RPMI7951 (cell line): ENCODE measurements at regions not wholly inside any gene's neighbourhood (a gene's known extent, or its start where the extent isn't known, plus 50 kb on each side); places are given as distances from the start of the nearest gene placed in this dataset.

Experiments used
- DNase-seq: peaks from one replicate; pipeline ENCODE4 v3.0.0-alpha.2; 2012; ENCODE audit warnings: low read depth

GRCh38 chr2:67516899-67517530 is 119.9 kb downstream of the ETAA1 start:
- no peak for DNase-seq

DNA sequence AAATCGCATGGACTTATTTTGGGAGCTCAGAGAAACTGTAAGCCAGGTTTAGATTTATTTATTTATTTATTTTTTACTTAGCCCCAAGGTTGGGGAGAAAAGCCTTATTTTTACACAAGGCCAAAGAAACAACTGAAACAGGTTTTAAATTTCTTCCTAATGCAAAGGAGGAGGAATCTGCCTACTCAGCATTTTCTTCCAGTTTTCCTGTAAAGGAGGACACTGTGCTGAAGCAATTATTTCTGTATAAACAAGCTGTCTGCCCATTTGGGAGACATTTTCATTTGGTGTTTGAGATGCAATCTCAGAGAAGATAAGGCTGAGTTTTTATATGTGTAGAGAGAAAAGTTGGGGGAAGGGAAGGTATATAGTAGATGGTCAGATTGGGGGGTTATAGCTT is 125.0 kb downstream of the ETAA1 start:
- no peak for DNase-seq

GRCh38 chr2:67524213-67524612 is 127.1 kb downstream of the ETAA1 start:
- DNase-seq, result peak; percentile 44

GRCh38 chr2:67524777-67525176 is 127.6 kb downstream of the ETAA1 start:
- no peak for DNase-seq

DNA sequence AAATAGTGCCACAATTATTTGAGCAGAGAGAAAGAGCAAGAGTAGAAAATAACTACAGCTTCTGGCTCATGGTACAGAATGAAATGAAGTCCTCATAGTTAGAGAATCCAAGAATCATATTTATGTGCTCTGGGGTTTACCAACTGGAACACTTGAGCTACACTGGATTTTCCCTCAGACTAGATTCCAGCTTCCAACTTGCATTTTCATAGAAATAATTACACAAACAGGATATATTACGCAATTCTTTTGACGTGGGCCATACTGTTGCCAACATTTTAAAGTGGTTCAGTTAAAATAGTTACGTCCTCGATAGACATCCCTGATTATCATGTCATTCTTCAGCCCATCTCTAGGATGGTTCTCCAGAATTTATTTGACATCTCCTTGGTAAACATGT is 129.2 kb downstream of the ETAA1 start:
- peak; percentile 44 for DNase-seq

GRCh38 chr2:67528320-67528719 is 131.2 kb downstream of the ETAA1 start:
- no peak for DNase-seq

DNA sequence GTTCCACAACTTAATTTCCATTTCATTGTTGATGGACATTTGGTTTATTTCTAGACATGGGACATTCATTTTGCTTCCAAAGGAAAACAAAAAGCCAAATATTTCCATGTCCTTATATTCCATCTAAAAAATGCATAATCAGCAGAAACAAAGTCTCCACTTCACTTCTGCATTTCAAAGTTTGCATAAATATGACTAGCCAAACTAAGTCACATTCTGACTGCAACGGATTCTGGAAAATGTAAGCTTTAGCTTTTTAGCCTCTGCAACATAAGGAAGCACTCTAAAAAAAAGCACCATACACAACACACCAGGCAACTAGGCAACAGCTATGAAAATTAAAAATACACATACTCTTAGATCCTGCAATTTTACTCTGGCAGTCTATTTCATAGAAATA is 135.3 kb downstream of the ETAA1 start:
- no peak for DNase-seq

GRCh38 chr2:67534745-67535144 is 137.6 kb downstream of the ETAA1 start:
- DNase-seq, result no peak

GRCh38 chr2:67540962-67541361 is 143.8 kb downstream of the ETAA1 start:
- DNase-seq, result no peak

- DNase-seq, result no peak
Observed at GRCh38 chr2:67544286-67544685, 147.2 kb downstream of the ETAA1 start.

DNA sequence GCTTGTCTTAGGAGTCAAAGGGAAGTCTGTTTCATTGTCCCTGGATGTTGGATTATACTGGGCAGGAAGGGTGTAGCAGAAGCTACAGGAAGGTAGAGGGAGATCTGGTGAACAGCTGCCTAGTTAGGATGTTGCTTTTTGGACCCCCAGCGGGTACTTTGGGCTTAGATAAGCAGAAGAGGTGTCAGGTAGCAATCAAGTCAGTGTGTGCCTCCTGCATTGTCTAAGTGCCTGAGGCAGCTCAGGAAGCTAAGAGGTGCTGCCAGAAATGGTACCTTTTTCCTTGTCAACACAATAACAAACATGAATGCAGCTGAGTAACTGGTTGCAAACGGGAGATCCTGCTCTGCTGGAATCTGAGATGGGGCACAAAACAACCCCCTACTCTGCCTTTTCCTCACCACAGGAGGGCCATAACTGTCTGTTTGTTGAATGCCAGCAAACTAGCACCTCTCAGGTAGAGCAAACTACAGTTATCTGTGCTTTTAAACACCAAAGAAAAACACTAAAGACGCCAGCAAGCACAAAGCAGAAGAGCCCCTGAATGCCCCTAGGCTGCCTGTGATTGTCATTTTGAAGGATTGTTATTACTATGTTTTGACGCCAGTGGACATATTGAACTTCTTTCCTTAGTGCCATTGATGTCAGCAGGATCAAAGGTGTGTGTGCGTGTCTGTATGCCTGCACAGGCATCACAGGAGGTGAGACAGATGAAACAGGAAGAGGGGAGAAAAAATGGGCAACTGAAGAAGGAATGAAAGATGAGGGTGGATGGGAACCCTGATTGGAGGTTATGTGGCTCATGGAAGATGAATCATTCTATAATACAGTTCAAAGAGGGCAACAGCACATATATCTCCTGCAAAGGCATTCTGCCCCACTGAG is 151.4 kb downstream of the ETAA1 start:
- DNase-seq, result no peak

DNA sequence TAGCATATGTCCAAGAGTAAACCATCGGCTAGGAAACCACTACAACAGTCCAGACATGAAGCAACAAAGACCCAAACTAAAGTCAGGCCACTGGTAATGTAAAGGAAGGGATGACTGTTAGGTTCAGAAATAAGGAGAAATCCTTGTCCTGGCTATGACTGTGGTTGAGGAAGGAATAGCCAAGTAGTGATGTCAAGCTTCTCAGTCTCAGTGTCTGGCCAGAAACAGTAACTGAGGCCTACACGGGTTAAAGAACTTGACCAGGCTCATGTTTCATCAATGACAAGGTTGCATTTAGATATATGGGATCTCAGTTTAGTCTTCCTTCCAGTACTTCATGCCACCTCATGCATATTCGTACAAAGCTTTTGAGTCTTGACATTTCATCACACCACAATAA is 162.0 kb downstream of the ETAA1 start:
- no peak for DNase-seq

- DNase-seq, result no peak
Observed at GRCh38 chr2:67560771-67561456, 163.8 kb downstream of the ETAA1 start.

- DNase-seq, result peak; percentile 69
Observed at GRCh38 chr2:67561457-67561965, 164.4 kb downstream of the ETAA1 start.

DNA sequence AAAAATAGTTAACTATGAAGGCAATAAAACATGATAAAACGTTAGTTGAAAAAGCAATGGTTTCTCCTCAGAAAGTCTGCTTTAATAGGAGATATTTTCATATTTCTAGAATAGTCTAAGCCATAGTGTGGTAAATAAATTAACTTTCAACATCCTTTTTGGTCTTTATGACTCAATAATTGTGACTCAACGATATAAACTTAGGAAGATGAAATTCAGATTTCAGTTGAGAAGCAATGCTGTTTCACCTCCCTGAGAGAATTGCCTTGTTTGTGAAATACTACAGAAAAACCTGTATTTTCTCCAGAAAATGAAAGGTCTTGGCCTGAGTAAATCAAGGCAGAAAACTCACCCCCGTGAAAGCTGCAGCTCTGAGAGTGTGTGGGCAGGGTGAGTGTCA is 166.9 kb downstream of the ETAA1 start:
- DNase-seq, result no peak

DNA sequence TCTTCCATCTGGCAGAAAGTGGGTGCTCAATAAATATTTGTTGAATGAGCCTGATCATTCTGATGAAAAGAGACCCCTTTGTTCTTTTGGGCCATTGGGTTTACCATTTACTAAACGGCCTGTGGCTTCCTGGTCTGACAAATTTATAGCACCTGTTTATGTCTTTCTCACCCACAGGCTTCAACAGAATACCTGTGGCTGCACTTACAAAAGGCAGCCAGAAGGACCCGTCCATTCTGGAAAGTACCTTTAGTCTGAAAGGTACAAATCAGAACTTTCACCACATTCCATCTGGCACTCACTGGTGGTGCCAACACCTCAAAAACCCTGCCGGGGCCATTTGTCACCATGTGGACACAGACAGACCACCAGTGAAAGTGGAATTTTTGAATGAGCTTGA is 167.5 kb downstream of the ETAA1 start:
- DNase-seq, result no peak

DNA sequence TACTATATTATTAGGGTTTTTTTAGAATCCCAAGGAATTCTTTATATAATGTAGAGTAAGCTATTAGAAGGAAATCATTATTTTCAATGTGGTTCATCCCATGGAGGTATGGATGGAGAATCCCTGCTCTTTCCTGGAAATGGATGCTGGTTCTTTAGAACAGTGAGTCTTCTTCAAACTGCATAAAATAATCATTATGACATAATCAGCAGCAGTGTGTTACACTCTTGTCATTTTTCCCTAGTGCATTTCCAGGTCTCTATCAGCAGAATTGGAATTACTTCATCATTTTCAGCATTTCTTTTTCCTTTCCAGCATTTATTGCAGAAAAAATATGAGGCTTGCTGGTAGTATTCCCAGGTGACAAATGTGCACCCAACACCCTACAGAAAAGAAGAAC is 168.1 kb downstream of the ETAA1 start:
- no peak for DNase-seq

- DNase-seq, result peak; percentile 64
Observed at GRCh38 chr2:67565761-67566160, 168.6 kb downstream of the ETAA1 start.

DNA sequence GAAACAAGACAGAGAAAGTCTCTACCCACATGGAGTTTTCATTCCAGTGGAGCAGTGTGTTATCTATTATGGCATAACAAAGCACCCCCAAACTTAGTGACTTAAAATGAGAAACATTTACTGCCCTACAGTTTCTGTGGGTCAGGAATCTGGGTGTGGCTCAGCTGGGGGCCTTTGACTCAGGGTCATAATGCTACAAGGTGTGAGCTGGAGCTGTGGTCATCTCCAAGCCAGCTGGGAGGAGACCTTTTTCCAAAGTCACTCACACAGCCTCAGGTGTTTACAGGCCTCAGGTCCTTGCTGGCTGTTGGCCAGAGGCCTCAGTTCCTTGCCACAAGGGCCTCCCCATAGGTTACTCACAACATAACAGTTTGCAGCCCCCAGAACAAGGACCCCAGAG is 169.2 kb downstream of the ETAA1 start:
- no peak for DNase-seq

DNA sequence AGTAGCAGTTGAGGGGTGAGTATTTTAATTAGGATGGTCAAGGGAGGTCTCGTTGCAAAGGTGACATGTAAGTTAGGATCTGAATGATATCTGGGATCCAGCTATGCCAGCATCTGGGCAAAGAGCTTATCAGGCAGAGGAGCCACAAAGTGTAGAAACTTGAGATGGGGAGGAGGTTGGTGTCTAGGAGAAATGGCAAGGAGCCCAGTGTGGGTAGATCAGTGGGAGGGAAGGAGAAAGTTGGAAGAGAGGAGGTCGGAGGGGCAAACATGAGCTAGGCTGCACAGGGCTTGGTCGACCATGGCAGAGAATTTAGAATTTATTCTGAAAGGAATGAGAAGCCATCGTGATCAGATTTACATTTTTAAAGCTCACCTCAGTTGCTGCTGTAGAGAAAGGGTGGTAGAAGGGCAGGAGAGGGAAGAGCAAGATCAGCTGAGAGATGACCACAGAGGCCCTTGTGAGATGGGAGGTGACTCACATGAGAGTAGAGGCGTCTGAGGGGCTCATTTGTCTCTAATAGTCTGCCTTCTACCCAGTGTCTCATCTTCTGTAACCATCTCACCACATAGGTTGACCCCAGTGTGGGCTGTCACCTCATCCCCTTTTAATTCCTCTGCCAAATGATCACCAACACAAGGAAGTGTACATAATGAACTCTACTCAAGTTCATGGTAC is 170.0 kb downstream of the ETAA1 start:
- peak; percentile 65 for DNase-seq

- no peak for DNase-seq
Observed at GRCh38 chr2:67567886-67568285, 170.8 kb downstream of the ETAA1 start.

GRCh38 chr2:67570611-67571010 is 173.5 kb downstream of the ETAA1 start:
- DNase-seq, result no peak
